HAP-1 (cell line): ENCODE measurements at regions not wholly inside any gene's neighbourhood (a gene's known extent, or its start where the extent isn't known, plus 50 kb on each side); places are given as distances from the start of the nearest gene placed in this dataset.

Experiments used
- DNase-seq, 2 experiments: peaks; one replicate each; pipeline ENCODE4 v3.0.0-alpha.2; 2016 to 2020; ENCODE audit warnings: low spot score in 2 of 2
- H3K27me3 ChIP-seq: fragments of 250-450 bp; sonication (Bioruptor Pico); 2 replicates; pipeline ENCODE4 v1.5.1; 2020; ENCODE audit warnings: low read depth, mild to moderate bottlenecking, moderate library complexity
- H3K36me3 ChIP-seq: fragments of 250-450 bp; sonication (Bioruptor Pico); replicated peaks from 2 replicates; pipeline ENCODE4 v1.5.1; 2020; ENCODE audit warnings: mild to moderate bottlenecking
- H3K4me1 ChIP-seq: fragments of 250-450 bp; sonication (Bioruptor Pico); 2 replicates; pipeline ENCODE4 v1.5.1; 2020; ENCODE audit warnings: mild to moderate bottlenecking
- H3K4me3 ChIP-seq: fragments of 250-450 bp; sonication (Bioruptor Pico); 2 replicates; pipeline ENCODE4 v1.5.1; 2020; ENCODE audit warnings: mild to moderate bottlenecking, moderate library complexity
- H3K9me3 ChIP-seq: fragments of 250-450 bp; sonication (Bioruptor Pico); 2 replicates; pipeline ENCODE4 v1.5.1; 2020; ENCODE audit warnings: mild to moderate bottlenecking, moderate library complexity
- in situ Hi-C: fragments of 300-500 bp; cut with MboI; formaldehyde crosslinking; loops from 3 replicates; pipeline ENCODE4 v1.14.3; 2020; ENCODE audit warnings: low sequenced_read_pairs, inconsistent platforms, mixed read lengths

DNA sequence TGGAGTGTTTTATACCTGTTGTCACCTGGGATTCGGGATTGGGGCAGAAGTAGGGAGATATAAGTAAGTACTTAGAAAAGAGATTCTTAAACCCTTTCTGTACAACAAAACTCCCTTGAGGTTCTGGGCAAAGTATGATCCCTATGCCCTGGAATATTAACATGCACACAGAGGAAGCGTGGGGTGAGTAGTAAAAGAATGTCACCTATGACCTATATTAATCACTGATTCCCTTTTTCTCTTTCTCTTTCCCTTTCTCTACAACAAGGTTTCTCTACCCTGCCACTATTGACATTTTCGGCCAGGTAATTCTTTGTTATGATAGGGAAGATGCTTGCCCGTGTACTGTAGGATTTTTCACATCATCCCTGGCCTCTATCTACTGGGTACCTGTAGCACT lies 209.7 kb upstream of the PLET1 start:
- no peaks in the 10 kb centered on the region for H3K9me3 ChIP-seq
- no peaks in the 10 kb centered on the region for H3K36me3 ChIP-seq
- H3K4me1 ChIP-seq, result no peaks in the 10 kb centered on the region
- H3K27me3 ChIP-seq, result no peaks in the 10 kb centered on the region
- in situ Hi-C loops, result no loop called here
- DNase-seq, result no peak
- H3K4me3 ChIP-seq, result no peak overlapping the region

DNA sequence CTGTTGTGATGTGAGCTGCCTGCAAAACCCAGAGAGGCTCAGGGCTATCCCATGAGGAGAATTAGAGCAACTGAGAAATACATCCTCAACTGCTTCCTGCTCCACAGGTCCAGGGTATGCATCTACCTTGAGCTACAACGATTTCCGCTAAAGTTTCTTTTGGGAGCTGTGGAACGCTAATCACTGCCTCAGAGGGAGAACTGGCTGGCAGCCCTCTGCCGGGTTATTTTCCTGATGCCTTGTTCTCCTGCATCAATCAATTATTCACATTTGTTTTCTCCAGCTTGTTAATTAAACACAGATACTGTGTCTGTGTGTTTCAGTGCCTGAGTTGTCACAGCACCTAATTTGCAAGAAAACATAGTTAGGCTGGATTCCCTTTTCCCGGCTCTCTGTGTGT lies 211.1 kb upstream of the PLET1 start:
- DNase-seq, result no peak
- Histone ChIP-seq H3K9me3 (no peaks in the 10 kb centered on the region), H3K4me3 (no peak overlapping the region), H3K36me3 (no peaks in the 10 kb centered on the region), H3K27me3 (no peaks in the 10 kb centered on the region), H3K4me1 (no peaks in the 10 kb centered on the region)
- in situ Hi-C loops, result no loop called here

DNA sequence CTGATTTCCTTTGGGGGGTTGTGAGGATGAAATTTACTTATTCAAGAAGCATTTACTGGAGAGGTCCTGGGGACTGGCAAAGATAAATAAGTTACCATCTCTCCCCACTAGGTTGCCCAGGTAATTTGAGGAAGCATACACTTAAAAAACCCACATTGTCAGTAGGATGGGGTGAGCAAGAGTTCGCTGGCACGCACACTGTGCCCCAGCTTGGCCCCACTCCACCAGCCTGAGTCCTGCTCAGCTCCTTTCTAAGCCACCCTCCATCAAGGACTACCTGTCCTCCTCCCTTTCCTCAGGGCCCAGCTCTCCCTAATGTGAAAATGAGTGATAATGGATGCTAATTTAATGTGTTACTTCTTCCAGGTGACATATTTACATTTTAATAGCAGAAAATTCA lies 216.5 kb upstream of the PLET1 start:
- no peaks in the 10 kb centered on the region for H3K4me1 ChIP-seq
- H3K9me3 ChIP-seq, result no peaks in the 10 kb centered on the region
- no peaks in the 10 kb centered on the region for H3K36me3 ChIP-seq
- no peaks in the 10 kb centered on the region for H3K27me3 ChIP-seq
- no peak for DNase-seq
- H3K4me3 ChIP-seq, result no peak overlapping the region
- in situ Hi-C loops, result no loop called here

DNA sequence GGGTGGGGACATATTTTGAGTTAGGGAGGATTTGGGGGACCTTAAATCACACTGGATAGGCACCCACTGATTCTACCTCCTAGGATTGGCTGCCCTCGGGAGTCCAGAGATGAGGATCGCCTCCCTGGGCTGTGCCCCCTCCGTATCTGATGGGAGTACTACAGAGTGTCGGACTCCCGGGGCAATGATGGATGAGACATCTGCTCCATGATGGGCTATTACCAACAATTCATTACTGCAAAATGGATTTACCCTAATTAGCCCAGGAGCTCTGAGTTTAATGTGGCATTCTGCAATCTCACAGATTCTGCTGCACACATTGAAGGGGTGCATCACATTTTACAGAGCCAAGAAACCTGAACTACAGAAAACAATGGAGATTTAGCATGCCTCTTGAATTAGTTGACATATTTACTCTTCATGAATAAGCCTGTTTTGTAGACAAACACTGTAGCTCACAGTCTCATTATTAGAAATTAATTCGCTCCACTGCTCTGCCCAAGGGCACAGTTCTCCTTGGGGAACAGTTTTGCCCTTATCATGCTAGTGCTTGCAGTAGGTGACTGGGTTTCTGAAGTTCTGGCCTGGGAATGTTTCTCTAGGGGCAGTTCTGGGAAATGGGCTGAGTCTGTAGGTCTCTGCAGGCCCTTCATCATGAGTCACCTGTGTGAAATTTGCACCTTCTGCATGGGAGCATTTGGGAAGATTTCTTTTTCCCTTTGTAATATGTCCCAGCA lies 217.1 kb upstream of the PLET1 start:
- Histone ChIP-seq H3K4me3 (no peak overlapping the region), H3K27me3 (no peaks in the 10 kb centered on the region), H3K4me1 (no peaks in the 10 kb centered on the region), H3K9me3 (no peaks in the 10 kb centered on the region), H3K36me3 (no peaks in the 10 kb centered on the region)
- DNase-seq, result no peak
- in situ Hi-C loops, result no loop called here

DNA sequence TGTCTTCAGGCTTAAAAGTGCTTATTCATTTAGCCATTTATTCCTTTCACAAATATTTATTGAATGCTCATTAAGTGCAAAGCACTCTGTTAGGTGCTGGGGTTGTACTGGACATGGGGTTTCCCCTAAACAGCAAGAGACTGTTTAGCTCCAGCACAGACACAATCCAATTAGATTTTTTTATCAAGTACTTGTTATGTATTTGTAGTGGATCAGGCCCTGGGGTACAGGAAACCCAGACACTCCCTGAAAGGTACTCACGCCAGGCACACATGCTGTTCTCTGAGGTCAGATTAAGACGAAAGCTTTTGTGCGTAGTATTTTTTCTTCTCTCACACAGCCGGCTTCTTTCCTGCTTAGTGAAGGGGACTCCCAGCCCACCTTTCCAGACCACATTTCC lies 218.1 kb upstream of the PLET1 start:
- no peak for DNase-seq
- Histone ChIP-seq H3K4me3 (no peak overlapping the region), H3K27me3 (no peaks in the 10 kb centered on the region), H3K36me3 (no peaks in the 10 kb centered on the region), H3K9me3 (no peaks in the 10 kb centered on the region), H3K4me1 (no peaks in the 10 kb centered on the region)
- in situ Hi-C loops, result no loop called here

DNA sequence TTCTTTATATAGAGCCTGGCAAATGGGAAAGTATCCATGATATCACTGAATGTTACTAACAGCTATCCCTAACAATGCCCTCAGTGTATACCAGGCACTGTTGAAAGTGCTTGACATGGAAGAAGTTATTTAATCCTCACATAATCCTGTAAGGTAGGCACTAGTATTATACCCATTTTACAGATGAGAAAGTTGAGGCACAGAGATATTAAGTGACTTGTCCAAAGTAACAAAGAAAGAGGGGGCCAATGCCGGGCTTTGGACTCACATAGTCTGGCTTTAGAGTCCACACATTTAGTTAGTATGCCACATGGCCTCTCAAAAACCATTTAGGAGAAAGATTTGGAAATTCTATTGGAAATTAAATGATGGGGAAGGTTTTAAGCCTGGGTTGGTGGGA lies 220.8 kb upstream of the PLET1 start:
- no peak for DNase-seq
- H3K4me3 ChIP-seq, result no peak overlapping the region
- no peaks in the 10 kb centered on the region for H3K27me3 ChIP-seq
- H3K36me3 ChIP-seq, result no peaks in the 10 kb centered on the region
- H3K4me1 ChIP-seq, result no peaks in the 10 kb centered on the region
- H3K9me3 ChIP-seq, result no peaks in the 10 kb centered on the region
- in situ Hi-C loops, result no loop called here

DNA sequence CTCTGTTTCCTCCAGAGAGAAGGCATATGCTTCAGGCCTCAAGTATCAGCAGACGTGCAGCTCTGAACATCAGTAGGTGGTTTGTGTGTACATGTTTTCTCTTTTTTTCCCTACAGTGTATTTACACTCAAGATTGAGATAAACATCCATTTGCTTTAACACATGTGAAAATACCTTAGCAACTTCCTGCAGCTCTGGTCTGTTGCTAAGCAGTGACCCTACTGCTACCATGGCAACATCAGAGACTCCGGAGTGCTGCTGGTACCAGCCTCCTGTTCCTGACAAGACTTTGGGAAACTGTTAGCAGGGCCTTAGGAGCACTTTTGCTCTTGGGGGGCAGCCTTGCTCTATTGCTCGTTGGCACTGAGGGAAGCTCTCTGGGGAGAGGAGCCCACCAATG lies 221.2 kb upstream of the PLET1 start:
- Histone ChIP-seq H3K9me3 (no peaks in the 10 kb centered on the region), H3K27me3 (no peaks in the 10 kb centered on the region), H3K4me3 (no peak overlapping the region), H3K4me1 (no peaks in the 10 kb centered on the region), H3K36me3 (no peaks in the 10 kb centered on the region)
- in situ Hi-C loops, result no loop called here
- no peak for DNase-seq

DNA sequence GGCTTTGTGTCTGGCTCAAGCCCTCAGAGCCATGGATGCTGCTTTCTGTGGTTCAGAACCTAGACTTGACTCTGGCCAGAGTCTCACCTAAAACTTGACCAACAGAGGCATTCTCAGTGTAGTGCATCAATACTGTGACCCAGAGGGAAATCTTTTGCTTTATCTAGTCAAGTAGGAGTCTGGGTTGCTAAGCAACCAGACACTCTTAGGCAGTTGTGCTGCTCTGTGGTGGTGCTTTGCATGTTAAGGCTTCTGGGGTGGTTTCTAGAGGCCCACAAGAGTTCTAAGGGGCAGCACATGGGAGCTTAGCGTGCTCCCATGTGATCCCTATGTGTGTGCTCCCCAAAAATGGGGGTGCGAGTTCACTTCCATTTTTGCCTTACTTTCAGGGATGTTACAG lies 224.6 kb upstream of the PLET1 start:
- H3K36me3 ChIP-seq, result no peaks in the 10 kb centered on the region
- H3K27me3 ChIP-seq, result no peaks in the 10 kb centered on the region; the same call in 1 of the 2 replicates
- in situ Hi-C loops, result no loop called here
- no peaks in the 10 kb centered on the region for H3K4me1 ChIP-seq
- no peak for DNase-seq
- no peak overlapping the region for H3K4me3 ChIP-seq
- no peaks in the 10 kb centered on the region for H3K9me3 ChIP-seq

DNA sequence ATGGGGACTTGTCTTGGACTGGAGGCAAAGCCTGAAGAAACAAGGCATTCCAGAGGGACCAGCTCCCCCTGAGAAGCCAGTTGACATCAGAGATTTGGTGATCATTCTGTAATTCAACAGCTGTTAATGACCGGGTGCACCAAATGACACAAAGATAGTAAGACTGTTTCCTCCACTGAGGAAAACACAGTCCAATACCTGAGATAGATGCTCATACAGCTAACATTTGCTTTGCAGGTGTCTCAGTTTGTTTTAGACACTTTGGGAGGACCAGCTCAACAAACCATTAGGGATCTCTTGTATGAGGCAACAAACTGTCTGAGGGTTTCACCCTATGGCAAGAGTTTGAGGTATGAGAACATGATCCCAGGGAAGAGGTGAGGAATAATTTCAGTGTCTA lies 237.2 kb upstream of the PLET1 start:
- Histone ChIP-seq H3K27me3 (no peaks in the 10 kb centered on the region; the same call in 1 of the 2 replicates), H3K4me3 (no peak overlapping the region), H3K36me3 (no peaks in the 10 kb centered on the region), H3K9me3 (no peaks in the 10 kb centered on the region), H3K4me1 (no peaks in the 10 kb centered on the region)
- no peak for DNase-seq
- in situ Hi-C loops, result no loop called here

DNA sequence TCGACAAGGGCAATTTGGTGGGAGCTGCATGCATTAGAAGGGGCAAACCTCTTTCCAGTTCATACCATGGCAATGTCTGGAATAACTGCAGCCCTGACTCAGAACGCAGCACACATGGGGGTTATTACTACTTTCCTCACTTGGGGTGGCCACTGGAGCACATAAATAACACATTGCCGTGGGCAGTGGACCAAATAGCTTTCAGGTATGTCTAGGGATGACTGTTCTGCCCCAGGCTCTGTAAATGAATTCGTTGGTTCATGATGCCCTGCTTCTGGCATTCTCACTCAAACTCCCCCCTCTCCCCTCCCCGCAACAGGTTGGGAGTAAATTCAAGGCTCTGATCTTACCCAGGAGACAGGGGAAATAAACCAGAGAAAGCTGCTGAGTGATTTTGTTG lies 238.0 kb upstream of the PLET1 start:
- Histone ChIP-seq H3K4me3 (no peak overlapping the region), H3K27me3 (no peaks in the 10 kb centered on the region; the same call in 1 of the 2 replicates), H3K36me3 (no peaks in the 10 kb centered on the region), H3K4me1 (no peaks in the 10 kb centered on the region), H3K9me3 (no peaks in the 10 kb centered on the region)
- in situ Hi-C loops, result no loop called here
- no peak for DNase-seq

DNA sequence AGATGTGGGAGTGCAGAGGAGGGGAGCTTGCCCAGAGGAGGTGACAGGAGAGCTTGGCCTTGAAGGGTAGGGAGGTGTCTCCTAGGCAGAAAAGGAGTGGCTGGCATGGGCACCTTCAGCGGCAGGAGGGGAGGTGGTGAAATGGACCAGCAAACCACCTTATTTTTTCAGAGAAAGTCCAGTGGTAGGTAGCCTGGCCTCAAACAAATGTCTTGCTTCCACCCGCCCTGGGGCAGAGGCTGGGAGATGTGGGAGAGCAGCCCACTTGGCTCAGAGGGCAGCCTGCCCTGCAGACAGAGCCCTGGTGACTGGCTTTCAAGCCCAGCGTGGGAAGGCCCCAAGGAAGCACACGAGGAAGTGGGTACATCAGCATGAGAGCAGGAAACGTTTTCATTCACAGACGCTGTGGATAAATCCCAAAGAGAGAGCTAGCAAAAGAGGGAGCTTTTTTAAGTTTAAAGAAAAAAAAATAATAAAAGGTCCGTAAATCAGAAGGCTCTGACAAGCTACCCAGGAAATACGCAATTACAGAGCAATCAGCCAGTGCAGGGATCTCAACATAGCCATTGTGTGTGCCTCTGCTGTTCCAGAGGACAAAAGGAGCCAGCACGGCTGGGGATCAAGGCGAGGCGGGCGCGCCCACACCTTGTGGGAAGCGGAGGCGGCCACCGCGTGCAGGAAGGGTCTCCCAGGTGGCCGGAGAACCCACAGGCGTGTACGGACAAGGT lies 238.7 kb upstream of the PLET1 start:
- Histone ChIP-seq H3K4me3 (no peak overlapping the region), H3K36me3 (no peaks in the 10 kb centered on the region), H3K27me3 (no peaks in the 10 kb centered on the region; the same call in 1 of the 2 replicates), H3K9me3 (no peaks in the 10 kb centered on the region), H3K4me1 (no peaks in the 10 kb centered on the region)
- no peak for DNase-seq
- in situ Hi-C loops, result no loop called here

DNA sequence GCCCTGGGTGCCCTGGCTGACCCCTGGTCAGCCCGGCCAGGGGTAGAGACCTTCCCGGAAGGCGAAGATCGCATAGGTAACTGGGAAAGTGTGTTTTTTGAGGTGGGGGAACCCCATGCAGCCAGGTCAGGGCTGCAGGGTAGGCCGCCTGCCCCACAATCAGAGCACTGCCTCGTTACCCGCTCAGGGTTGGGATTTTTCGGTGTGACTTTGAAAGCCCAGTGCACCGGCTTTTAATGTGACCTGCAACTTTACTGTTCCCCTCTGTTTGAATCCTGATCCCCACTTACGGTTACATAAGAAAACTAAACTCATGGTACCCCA lies 239.2 kb upstream of the PLET1 start:
- no peak overlapping the region for H3K4me3 ChIP-seq
- no peaks in the 10 kb centered on the region for H3K4me1 ChIP-seq
- no peaks in the 10 kb centered on the region for H3K36me3 ChIP-seq
- in situ Hi-C loops, result no loop called here
- H3K27me3 ChIP-seq, result no peaks in the 10 kb centered on the region; the same call in 1 of the 2 replicates
- DNase-seq, result no peak
- H3K9me3 ChIP-seq, result no peaks in the 10 kb centered on the region

DNA sequence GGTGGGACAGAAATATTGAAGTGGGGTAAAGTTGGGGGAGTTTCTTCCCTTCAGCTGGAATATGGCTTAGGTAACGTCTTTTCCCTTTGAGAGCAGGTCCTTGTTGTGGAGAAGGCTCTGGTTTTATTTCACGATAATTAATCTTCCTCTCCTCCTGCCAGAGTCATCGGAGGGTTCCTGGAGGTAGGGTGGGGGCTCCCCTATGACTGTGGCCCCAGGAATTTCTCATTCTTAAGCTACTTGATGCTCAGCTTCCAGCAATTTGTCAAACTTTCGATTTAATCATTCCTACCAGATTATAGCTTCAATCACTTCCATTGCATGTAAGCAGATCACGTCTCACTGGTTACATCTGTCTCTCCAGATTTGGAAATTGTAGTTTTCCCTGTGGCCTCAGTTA lies 242.8 kb upstream of the PLET1 start:
- no peaks in the 10 kb centered on the region; the same call in 1 of the 2 replicates for H3K27me3 ChIP-seq
- no peak for DNase-seq
- no peaks in the 10 kb centered on the region for H3K36me3 ChIP-seq
- no peaks in the 10 kb centered on the region for H3K4me1 ChIP-seq
- no peak overlapping the region for H3K4me3 ChIP-seq
- in situ Hi-C loops, result no loop called here
- H3K9me3 ChIP-seq, result no peaks in the 10 kb centered on the region

DNA sequence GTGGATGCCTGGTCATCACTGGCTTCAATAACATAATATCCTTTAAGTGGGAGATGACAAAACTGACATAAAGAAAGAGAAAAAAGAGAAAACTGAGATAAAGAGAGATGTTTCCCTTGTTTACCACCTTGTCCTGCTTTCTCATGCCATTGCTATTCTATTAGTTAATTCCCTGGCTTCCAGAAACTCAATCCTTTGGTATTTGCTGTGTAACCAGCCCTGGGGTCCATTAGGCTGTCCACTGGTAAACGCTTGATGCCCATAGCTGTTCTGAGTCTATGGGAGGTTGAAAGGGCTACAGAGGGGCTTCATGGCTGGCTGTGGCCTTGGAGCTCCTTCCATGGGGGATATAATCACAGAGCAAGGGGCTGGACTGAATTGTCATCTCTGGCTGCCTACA lies 243.4 kb upstream of the PLET1 start:
- Histone ChIP-seq H3K36me3 (no peaks in the 10 kb centered on the region), H3K27me3 (no peaks in the 10 kb centered on the region; the same call in 1 of the 2 replicates), H3K4me1 (no peaks in the 10 kb centered on the region), H3K4me3 (no peak overlapping the region), H3K9me3 (no peaks in the 10 kb centered on the region)
- DNase-seq, result no peak
- in situ Hi-C loops, result no loop called here
